NCI-H2081 treated with DMSO at 0.1 percent for 48 hours (cell line): ENCODE measurements at regions not wholly inside any gene's neighbourhood (a gene's known extent, or its start where the extent isn't known, plus 50 kb on each side); places are given as distances from the start of the nearest gene placed in this dataset.
"Not testable (repeated sequence)": the region's sequence is repeated elsewhere in the genome, so short reads cannot be mapped to it uniquely, and the experiment has no call there.

Source experiments
- DNase-seq: peaks from one replicate; lab custom pipeline; 2025; lab: John Stamatoyannopoulos, UW

DNA sequence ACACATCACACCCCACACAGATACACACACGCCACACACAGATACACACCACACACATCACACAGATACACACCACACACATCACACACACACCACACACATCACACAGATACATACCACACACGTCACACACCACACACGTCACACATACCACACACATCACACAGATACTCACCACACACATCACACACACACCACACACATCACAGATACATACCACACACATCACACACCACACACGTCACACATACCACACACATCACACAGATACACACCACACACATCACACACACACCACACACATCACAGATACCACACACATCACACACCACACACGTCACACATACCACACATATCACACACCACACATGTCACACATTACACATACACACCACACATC, 159.3 kb downstream of the NDUFA10 start:
- DNase-seq = not testable (repeated sequence)

DNA sequence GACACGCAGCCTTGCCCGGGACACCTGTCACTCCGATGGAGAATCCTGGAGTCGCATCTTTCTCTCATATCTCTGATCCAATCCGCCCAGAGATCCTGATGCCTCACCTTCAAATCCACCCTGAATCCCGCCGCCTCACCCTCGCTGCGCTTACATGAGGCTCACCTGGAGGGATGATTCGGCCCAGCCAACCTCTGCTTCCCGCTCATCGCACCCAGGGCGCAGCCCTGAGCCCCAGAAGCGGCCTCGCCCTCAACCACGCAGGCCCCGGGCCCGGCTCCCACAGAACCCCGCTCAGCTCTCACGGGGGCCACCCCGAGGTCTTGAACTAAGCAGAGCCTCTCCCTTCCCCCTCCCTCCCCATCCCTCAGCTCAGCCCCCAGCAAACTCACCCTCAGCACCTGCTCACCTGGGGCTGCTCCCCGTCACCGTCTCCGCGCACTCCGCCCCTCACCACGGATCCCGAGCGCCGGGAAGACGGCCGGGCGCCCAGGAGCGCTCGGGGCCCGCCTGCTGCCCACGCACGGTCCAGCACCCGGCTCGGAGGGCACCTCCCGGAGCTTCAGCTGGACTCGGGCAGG, 160.0 kb downstream of the NDUFA10 start:
- no peak for DNase-seq

DNA sequence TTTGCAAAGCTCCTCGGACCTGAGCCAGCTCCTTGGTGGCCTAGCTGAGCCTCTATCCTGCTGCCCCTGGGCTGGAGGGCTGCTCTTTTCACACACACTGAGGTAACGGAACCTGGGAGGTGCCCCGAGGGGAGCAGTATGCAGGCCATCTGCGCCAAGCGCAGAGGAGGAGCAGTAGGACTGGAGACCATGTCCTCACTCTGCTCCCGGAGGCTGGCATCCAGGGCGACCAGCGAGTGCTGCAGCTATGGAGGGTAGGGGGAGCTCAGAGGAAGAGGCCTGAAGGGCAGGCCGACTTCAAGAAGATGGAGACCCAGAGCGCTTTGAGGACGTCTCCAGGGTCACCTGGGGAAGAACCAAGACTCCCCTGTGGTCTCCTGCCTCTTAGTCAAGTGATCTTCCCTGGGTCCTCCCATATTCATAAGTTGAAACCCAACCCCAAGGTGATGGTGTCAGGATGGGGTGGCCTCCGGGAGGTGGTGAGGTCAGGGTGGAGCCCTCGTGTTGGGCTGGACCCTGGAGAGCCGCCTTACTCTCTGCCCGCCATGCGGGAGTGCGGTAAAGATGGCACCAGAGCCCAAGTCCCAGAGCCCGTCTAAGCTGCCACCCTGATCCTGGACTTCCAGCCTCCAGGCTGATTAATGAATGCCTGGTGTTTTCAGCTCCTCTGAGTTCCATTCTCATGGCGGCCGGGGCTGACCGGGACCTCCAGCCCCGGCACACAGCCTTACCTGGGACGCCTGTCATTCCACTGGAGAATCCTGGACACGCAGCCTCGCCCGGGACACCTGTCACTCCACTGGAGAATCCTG, 160.7 kb downstream of the NDUFA10 start:
- no peak for DNase-seq

DNA sequence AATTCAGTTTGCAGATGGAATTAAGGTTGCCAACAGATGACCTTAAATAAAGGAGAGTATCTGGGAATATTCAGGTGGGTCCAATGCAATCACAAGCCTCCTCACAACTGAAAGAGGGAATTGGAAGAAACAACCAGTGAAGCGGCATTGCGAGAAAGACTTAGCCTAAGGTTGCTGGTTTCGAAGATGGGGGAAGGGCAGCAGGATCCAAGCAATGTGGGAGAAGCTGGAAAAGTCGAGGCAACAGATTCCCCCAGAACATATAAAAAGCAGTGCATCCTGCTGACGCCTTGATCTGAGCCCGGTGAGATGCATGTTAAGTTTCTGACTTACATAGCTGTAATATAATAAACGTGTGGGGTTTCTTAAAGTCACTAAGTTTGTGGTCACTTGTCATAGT, 162.5 kb downstream of the NDUFA10 start:
- DNase-seq = no peak

DNA sequence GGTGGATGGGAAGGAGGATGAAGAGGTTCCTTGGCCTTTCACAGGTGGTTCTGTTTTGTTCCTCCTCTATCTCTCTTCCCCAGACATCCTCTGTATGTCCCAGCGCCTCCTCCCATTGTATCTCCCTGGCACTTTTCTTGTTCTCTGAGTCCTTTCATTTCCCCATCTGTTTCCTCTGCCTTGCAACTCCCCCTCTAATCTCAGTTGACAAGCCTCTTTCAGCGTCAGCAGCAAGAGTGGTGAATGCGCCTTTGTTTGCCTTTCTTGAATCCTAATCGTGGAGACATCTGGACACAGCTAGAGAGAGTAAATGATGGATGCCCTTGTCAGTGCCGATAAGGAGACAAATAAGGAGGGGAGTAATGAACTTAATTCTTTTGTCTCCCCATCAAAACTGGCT, 167.0 kb downstream of the NDUFA10 start:
- DNase-seq = no peak

DNA sequence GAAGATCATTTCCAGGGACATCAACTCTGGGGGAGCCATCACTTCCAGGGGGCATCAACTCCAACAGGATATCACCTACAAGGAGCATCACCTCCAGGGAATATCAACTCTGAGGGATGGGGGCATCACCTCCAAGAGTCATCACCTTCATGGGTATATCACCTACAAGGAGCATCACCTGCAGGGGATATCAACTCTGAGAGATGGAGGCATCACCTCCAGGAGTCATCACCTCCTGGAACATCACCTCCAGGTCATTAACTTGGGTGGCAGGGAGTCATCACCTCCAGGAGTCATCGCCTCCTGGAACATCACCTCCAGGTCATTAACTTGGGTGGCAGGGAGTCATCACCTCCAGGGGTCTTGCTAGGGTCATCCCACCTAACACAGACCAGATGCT, 167.6 kb downstream of the NDUFA10 start:
- DNase-seq = no peak

DNA sequence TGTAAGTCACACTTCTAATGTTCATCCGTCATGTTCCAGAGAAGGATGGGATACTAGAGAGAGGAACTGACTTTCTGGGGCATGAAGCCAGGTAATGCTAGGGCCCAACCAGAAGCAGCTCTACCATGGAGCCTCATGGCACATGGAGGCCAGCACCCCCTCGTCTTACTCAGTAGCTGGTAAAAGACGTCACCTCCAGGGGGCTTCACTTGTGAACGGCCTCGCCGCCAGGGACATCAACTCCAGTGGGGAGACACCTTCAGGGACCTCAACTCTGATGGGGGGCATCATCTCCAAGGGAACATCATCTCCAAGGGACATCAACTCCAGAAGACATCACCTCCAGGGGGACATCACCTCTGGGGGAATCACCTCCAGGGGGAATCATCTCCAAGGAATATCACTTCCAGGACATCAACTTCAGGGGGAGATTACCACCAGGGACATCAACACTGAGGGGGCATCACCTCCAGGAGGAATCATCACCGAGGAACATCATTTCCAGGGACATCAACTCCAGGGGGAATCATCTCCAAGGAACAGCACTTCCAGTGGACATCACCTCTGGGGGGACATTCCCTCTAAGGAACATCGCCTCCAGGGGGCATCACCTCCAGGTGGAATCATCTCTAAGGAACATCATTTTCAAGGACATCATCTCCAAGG, 168.4 kb downstream of the NDUFA10 start:
- DNase-seq = no peak

DNA sequence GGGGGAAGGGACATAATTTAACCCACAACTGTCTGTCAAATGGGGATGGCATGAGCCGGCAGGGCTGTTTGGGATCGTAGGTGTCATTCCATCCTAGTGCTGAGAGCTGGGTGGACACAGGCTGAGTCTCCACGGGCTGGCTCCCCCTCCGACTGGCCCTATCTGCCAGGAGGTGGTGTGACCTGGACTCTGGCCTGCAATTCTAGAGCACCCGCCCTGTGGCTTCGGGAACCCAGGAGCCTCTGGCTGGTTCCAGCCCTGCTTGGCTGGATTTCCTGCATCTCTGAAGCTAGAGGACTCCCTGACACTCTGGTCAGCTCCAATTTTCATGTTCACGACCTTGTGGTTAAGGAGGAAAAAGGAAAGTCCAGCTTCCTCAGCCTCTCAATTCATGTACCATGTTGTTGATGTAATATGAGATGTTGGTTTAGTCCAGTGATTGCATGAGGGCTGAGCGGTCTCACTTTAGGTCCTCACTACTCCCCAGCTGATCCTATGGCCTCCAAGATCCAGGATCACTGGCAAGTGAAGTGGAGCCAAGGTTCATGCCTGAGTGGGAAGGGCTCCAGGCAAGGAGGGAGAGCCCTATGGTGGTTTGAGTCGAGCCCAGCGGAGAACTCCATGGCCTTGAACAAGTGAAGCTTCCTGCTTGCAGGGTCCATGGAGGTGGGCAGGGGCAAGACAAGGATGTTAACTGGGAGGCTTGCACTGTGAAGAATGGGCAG, 169.1 kb downstream of the NDUFA10 start:
- DNase-seq = no peak

DNA sequence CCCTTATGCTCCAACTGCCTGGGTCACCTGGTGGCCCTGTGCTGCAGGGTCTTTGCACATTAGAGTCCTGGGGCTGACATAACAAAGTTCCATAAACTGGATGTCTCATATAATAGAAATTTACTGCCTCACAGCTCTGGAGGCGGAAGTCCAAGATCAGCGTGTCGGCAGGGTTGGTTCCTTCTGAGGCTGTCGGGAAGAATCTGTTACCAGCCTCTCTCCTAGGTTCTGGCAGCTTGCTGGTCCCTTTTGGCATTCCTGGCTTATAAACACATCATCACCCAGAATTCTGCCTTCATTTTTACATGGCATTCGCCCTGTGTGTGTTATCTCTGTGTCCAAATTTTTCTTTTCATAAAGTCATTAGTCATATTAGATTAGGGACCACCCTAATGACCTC, 170.5 kb downstream of the NDUFA10 start:
- DNase-seq = no peak

DNA sequence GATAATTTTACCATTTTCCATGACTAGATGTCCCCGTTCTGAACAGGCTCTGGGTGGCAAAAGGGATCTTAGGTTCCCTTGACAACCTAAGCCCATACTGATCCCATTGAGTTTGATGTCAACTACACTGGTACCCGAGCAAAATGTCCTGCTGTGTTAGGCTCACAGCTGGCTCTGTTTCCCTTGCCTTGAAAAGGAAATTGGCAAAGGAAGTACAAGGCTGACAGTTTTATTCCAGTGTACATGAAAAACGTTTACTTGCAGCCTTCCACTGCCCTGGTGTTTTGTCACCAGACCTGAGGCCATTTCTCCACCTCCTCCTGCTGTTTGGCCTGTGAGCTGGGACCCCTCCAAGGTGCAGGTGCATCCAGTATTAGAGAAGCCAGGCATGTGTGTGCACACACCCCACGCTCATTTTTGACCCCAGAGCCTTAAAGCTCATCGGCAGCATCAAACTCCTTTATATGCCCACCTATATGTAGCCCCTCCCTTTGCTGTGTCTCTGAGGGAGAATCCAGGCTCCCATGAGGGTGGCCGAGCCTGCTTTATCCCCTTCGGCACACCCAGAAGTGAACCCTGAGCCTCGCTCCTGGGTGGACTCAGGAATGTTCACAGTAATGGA, 171.3 kb downstream of the NDUFA10 start:
- DNase-seq = no peak

DNA sequence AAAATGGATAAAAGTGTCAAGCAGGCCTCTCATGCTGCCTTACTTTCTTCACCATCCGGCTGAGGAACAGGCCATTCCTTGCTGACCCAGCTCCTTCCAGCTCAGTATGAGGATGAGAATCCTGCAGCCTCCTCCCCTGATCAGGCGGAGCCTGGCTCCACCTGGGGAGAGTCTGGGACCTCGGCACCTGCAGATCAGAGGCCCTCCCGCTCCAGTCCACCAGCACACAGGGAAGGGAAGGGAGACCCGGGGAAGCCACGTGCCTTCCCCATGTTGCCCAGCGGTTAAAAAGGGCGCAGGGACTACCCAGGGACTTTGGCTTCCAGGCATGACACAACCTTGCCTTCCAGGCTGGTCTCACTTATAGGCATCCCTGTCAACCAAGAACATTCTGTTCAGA, 172.0 kb downstream of the NDUFA10 start:
- DNase-seq = no peak

DNA sequence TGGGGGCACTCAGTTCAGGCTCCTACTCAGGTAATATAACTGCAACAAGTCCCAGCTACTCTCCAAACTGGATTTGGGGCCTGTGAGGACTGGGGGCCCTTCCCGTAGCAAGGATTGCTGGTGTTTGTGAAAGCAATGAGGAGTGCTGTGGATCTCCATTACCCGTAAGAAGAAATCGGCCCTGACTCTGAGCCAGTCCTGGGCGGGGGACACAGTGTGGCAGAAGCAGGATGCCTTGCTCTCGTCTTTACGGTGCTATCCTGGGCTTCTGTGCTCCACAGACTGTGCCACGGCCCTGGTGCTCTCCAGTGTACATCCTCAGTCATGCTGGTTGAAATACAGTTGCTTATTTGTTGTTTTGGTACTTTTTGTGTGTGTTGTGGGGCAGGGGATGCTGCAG, 172.9 kb downstream of the NDUFA10 start:
- no peak for DNase-seq

DNA sequence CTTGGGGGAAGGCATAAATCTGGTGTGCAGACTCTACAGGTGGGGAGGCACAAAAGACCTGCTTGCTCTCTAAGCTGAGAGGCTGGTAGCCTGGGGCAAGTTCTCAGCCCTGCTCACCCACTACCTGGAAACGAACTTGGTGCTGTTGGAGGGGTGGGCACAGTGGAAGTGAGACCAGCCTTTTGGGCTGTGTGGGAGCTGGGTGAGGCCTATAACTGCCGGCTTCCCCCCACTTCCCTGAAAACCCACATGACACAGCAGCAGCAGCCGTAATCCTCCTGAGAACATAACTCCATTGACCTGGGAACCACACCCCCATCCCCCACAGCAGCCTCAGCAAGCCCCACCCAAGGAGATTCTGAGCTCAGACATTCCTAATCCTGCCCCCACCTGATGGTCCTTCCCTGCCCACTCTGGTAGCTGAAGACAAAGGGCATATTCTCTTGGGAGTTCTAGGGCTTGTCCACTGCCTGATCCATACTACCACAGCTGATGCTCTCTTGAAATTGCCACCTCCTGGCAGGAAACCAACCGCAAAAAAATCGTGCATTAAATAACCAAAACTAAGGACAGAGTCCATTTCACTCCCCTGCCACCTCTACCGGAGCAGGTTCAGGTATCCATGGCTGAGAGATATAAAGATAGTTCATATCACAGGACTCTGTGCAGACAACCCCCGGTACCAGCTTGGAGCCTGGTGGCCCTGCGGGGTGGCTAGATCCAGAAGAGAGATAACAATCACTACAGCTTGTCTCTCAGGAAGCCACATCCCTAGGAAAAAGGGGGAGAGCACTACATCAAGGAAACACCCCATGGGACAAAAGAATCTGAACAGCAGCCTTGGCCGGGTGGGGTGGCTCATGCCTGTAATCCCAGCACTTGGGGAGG, 178.1 kb downstream of the NDUFA10 start:
- DNase-seq = no peak

DNA sequence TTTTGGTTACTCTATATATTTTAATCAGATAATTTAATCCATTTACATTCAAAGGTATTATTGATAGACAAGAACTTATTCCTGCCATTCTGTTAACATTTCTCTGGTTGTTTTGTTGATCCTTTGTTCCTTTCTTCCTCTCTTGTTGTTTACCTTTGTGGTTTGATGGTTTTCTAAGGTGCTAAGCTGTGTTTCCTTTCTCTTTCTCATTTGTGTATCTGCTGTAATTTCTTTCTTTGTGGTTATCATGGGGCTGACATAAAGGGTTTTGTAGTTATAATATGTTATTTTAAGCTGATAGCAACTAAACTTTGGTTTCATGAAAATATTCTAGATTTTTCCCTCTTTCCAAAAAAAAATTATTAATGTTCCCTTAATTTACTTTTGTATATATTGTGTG, 179.2 kb downstream of the NDUFA10 start:
- DNase-seq = no peak

DNA sequence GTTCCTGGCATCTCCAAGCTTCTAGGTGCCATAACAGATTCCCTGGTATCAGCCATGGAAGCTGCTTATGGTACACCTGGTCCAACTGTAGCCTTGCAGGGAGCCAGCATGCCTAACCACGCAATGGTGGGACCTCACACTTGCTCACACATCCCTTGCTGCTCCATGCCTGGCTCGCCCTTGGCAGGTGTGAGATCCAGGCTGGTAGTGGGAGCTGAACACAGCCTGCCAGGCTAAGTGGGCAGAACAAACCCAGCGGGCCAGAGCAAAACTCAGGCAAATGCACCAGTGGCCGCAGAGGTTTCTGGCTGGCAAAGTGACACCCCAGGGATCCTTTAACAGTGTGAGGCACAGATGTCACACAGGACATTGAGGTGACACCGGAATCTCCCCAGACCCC, 185.8 kb downstream of the NDUFA10 start:
- no peak for DNase-seq

DNA sequence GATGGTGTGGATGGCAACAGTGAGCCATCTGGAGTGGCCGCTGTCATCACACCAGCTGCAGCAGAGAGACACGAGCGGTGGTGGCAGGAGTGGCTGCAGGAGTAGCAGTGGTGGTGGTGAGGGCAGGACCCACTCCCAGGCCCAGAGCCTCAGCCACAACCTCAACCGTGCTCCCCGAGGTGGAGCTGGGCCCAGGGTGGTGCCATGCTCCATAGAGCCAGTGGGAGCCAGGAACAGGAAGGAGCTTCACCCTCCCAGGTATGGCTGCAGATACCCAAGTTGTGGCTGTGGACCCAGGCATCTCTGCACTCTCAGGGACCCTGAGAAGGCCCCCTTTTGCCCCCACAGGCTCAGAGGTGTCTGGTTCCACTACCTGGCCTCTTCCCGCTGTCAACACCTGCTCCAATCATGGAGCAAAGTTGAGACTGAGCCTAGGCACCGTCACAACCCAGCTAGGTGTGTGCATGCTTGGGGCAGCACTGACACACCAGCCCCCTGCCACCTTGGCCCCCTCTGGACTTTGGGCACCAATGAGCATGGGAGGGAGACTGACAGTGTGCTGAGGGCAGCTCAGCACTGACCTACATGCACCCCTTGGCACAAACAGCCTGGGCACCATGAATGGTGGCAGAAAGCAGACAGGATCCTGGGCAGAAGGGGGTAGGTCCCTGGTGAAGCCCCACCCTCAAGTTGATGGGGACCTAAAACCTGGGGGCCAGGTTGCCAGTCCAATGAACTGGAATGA, 188.9 kb downstream of the NDUFA10 start:
- DNase-seq = no peak

DNA sequence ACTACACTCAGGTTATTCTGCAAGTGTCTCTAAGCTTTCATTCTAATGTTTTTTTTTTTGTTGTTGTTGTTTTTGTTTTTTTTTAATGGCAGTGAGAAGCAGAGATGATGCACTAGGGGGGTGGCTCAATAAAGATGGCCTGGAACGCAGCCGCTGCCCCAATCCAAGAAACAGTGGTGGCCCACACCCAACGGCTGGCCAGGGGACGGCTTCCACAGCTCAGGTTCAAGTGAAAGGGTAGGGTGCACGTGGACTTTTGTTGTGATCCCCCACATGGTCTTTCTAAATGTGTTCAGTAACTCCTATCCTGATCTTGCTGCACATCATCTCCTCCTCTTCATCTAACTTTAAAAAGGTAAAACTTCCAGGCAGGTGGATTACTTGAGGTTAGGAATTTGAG, 190.1 kb downstream of the NDUFA10 start:
- DNase-seq = no peak

DNA sequence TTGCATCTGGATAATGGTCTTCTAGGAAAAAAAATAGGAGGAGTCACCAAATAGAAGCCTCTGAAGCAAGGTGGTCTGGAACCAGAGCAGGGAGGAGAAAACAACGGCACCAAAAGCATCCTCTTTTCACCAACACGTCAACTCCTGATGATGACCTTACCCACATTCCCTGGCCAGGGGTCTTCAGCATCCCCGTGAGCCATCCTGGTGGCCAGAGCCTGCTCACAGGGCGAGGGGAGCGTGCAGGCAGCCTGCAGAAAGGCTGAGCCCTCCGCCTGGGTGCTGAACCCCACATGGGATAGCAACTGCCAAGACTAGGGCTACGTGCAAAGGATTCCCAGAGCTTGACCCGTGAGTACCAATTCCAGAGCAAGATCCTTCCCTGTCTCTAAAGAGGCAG, 191.0 kb downstream of the NDUFA10 start:
- no peak for DNase-seq

DNA sequence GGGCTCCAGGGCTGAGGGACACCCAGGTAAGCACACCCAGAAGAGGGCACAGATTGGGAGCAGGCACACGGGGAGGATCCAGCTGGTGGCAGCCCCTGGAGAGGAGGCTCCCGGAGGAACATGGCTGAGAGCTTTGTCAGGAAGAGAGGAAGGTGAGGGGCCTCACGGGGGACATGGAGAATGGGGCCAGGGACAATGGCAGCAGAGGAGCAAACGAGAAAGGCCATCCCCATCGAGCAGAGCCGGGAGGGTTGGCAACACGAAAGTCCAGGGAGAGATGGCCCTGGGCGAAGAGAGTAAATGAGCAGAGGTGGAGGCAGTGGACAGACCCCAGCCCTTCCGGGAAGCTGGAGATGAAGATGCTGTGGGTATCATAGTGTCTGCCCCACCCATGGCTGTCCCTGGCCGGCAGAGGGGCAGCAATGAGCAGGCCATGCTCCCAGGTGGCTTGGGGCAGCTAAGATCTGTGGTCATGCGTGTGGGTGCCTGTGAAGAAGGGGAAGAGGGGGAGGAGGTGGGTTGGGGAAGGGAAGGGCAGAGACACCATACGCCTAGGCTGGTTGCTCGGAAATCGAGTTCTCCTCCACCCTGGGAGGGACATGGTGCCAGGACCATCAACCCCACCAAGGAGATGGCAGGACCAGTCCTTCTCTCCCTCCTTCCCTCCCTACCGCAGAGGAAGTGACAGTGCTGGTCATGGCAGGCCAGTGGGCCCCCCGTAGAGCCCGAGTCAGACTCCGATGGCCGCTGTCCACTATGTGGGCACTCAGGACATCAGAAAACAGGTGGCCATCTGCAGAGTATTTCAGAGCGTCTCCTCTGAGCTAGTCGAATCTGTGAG, 191.7 kb downstream of the NDUFA10 start:
- no peak for DNase-seq
